NCI-H510A treated with DMSO at 0.1 percent for 48 hours (cell line): ENCODE measurements at regions not wholly inside any gene's neighbourhood (a gene's known extent, or its start where the extent isn't known, plus 50 kb on each side); places are given as distances from the start of the nearest gene placed in this dataset.
"Not testable (repeated sequence)": the region's sequence is repeated elsewhere in the genome, so short reads cannot be mapped to it uniquely, and the experiment has no call there.

Source experiments
- DNase-seq: peaks from one replicate; lab custom pipeline; 2025; lab: John Stamatoyannopoulos, UW

DNA sequence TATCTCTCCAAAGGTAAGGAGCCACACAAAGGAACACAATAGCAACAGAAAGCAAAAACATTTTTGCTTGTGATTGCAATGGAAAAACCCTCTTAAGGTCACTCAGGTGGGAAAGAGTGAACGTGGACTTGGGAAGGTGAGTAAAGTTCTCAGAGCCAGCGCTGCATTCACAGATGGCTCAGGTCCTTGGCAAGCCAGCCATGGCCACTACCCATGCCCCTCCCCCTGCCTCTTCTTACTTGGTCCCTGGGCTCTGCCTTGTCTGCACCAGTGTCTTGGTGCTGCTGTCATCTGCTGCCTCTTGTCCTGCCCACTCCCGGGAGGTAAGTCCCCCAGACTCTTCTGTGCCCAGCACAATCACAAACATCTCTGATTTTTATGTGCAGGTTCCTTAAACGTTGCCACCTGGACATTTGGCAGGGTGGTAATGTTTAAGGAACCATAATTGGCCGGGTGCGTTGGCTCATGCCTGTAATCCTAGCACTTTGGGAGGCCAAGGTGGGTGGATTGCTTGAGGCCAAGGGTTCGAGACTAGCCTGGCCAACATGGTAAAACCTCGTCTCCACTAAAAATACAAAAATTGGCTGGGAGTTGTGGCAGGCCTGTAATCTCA is 74.6 kb downstream of the FEM1C start:
- DNase-seq, result no peak

DNA sequence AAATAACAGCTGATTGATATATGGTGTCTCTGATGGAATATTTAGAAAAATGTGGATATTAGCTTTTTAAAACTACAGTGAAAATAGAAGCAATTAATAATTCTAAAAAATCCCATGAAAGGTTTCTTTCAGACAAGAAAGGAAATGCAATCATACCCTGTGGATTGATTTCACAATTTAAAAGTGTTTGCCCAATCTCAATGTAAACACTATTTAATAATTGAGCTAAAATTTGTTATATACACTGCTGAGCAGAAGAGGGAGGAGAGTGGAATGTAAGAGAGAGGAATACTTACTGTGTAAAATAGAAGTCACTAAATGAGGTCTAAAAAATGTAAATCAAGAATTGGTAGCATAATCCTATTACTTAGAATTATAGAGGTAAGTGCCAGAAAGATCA is 76.9 kb downstream of the FEM1C start:
- no peak for DNase-seq

DNA sequence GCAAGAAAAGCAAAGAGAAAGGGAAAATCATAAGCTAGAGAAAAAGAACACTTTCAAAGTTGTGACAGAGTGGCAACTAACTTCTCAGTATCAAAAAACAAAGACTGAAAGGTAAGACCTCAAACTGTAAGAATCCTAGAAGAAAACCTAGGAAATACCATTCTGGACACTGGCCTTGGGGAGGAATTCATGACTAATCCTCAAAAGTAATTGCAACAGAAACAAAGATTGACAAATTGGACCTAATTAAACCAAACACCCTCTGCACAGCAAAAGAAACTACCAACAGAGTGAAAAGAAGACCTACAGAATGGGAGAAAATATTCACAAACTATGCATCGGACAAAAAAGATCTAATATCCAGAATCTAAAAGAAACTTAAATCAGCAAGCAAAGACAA is 79.1 kb downstream of the FEM1C start:
- DNase-seq, result no peak

DNA sequence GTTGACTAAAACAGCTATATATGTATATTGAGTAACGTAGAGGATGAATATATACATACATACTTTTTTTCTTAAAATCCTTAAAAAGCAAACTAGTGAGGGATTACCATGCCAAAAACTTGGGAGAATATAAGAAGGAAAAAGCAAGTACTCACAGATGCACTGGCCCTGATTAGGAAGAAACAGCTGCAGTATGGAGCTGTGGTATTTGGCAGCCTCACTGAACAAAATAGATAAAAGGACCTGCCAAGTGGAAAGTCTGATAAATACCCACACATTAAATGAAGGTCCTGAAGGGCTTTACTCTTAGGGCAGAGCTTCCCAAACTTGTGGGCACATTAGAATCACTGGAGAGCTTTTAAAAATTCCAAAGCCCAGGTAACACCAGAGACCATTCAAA is 80.6 kb downstream of the FEM1C start:
- DNase-seq, result no peak

DNA sequence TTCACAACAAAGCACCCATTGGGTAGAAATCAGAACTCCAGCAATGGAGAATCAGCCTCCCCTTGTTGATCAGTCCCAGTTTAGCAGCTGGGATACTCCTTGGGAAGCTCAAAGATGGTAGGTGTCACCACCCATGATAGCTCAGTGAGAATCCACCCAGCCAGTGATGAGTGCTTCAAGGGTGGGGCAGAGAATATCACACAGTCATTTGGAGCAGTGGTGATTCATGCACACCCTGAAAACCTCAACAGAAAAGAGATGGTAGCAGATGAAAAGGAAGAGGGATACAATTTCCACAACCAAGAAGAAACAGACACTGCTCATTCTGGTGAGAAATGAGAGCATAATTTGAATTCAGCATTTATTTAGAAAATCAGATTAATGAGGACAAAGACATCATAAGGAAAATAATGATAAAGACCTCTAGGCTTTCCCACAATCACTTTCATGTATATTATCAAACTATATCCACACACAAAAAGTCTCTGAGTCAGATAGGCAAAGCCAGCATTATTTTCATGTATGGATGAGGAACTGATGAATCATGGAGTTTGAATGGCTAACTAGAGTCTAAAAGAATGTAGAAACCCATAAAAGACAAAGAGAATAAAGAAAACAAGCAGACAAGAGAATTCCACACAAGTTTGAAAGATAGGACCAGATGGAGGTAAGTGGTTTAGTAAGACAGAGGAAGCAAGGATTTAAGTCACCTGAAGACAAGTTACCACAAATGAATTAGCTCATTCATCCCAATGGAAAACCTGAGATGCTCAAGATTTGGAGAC is 82.9 kb downstream of the FEM1C start:
- DNase-seq, result no peak

DNA sequence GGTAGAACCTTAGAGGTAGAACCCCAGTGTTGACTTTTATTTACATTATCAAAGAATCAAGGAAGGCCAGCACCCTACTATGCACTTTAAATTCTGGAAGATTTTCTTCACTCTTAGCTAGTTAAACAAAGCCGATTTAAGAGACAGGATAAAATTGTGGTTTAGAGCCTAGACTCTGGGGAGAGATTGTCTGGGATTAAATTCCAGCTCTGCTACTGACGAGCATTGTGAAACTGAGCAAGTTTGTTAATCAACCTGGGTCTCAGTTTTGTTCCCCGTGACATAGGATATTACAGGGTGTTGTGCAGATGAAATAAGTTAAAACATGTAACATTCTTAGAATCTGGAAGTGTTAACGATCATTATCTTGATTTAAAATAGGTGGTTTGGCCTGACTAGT is 83.5 kb downstream of the FEM1C start:
- DNase-seq, result no peak

DNA sequence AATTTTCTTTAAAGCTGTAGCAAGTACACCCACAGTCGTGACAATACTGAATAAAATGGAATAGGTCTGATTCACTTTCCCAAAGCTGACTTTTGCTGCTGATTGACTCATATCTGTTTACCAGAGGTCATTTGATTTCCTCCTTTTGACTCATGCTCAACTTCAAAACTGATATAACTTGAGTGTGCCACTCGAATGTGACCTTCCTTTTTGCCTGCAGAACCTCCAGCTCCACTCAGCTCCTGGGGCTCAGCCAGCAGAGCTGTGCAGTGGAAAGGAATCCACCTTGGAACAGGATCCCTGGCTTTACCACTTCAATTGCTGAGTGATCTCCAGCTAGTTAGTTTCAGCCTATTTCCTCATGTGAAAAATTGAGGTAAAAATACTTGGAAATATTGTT is 84.1 kb downstream of the FEM1C start:
- DNase-seq, result no peak

DNA sequence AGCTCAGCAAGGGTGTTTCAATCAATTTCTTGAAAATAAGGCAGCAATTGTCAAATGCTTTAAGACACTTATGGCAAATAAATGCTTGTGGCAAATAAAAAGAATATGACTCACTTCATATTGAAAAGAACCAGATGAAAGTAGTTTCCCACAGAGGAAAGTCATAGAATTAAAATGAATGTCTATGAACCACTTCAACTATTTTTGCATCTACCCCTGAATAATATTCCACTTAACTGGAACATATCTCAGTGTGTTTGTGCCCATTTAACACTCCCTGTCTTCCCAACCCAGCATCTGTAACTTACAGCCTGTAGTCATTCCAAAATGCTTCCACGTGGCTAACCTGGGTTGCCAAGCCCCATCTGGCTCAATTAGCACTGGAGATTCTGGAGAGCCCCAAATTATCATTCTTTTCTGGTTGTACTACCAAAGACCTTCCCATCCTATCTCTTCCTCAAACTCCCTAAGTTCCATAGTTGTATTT is 84.7 kb downstream of the FEM1C start:
- no peak for DNase-seq

DNA sequence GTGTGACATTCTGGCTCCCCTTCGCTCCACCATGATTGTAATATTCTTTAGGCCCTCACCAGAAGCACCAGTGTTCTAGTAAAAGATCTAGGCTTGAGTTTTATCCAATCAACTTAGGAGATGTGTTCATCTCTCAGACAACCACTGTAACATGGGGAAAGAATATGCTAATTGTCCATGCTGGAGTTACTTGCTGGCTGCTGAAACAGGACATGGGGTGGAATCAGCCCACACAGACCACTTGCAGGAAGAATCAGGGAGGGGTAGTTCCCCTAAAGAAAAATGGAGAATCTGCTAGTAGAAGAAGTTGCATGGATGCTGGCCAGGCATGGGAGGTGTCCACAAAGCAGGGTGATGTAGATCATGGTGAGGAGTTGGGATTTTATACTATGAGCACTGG is 86.2 kb downstream of the FEM1C start:
- DNase-seq, result no peak

DNA sequence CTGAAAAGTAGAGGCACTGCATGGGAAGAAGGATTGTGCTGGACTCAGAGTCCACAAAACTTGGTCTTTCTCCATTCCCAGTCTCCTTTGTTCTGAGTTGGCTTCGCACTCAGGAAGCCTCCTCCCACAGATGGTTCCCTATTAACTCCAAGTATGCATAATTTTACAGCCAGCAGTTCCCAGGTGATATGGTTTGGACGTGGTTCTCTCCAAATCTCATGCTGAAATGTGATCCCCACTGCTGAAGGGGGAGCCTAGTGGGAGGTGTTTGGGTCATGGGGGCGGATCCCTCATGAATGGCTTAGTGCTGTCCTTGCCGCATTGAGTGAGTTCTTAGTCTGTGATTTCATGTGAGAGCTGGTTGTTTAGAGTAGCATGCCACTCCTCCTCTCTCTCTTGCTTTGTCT is 86.6 kb downstream of the FEM1C start:
- no peak for DNase-seq

DNA sequence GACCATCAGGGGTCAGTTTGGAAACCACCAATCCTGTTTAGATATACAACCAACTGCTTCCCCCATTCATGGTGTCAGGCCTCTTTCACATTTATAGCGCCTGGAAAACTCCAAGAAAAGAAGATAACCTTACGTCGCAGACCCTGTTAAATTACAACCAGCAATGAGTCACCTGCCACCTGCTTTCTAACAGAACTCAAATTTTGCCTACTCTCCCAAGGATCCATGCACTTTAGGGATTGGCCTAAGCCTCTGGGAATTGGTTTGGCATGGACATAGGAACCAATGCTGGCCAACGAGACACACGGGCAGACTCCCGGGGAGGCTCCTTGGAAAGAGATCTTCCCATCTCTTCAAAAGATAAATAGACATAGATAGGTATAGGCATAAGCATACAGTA is 87.0 kb downstream of the FEM1C start:
- DNase-seq, result no peak

DNA sequence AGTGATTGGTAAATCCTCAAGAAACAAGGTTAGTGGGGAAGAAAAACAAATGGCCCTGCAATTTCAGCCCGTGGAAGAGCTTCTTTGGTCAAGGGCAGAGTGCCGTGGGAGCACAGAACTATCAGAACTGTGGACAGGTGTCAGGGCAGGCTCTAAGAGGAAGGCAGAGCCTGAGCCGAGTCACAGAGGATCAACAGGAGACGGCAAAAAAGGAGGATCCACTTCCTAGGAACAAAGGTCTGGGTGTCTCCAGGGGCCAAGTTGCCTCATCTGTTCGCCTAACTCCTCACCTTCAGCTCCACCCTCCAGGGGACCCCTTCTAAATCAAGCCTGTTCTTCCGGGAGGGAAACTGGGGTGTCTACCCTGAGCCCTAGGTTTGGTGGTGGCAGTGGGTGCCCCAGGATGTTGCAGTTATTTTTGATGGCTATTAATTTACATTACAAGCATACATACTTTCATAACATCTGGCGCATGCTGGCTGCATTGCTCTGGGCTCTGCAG is 88.0 kb downstream of the FEM1C start:
- no peak for DNase-seq

DNA sequence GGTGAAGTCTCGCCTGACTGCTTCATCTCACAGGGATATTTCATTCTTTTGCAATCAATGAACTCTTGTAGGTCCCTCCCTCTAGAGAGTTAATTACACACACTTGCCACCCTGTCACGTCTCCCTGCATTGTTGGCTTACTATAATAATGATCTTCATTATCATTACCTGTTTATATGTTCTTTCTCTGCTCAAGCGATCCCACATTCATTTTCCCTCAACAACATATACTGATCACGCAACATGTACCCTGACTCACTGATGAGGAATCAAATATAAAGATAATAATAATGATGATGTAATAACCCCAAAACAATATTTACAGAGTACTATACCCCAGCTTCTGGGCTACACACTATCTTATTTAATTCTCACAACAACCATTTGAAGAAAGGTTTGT is 88.5 kb downstream of the FEM1C start:
- no peak for DNase-seq

DNA sequence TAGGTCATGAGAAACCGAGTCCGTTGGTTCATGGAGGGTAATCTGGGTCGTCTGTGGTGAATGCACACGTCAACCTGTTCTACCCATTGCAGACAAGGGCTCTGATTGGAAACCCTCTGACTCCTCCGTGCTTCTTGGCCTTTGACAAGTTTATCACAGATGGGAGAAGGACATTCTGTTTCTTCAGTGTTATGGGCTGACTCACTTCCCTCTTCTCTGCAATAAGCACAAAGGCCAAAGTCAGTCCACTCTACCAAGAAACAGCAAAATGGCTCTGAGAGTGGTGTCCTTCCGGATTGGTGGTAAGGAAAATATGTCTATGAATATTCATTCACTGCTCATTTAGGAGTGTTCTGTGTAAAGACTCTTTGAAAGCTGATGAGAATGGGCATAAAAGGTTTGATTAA is 89.3 kb downstream of the FEM1C start:
- no peak for DNase-seq

DNA sequence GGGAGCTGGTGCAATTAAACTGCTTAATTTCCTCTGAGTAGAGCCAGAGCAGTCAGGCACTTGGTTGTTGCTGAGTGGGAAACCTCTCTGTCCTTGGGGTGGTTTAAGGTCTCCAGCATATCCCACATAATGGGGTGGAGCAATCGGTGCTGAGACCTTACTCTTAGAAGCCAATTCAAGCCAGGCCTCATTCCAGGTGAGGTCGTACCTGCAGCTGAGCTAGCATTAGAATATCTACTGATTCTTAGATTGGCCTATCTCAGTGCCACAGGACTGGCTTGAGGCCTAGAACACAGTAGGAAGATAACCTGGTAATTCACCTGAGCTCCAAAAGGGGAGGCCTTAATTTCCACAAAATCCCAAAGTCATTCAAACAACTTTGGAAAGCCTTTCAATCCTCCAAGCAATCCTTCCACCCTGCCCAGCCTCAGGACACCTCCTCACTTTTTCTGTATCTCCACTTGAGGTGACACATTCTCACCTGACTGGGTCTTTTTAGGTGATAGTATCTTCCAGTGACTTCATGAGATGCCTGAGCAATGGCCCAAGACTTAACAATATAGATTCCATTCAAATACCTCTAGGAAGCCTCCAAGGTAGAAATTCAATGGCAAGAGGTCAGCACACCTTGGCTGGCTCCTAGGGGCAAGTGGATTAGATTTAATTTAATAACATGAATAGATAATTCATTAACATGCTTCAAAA is 91.0 kb downstream of the FEM1C start:
- DNase-seq, result no peak

DNA sequence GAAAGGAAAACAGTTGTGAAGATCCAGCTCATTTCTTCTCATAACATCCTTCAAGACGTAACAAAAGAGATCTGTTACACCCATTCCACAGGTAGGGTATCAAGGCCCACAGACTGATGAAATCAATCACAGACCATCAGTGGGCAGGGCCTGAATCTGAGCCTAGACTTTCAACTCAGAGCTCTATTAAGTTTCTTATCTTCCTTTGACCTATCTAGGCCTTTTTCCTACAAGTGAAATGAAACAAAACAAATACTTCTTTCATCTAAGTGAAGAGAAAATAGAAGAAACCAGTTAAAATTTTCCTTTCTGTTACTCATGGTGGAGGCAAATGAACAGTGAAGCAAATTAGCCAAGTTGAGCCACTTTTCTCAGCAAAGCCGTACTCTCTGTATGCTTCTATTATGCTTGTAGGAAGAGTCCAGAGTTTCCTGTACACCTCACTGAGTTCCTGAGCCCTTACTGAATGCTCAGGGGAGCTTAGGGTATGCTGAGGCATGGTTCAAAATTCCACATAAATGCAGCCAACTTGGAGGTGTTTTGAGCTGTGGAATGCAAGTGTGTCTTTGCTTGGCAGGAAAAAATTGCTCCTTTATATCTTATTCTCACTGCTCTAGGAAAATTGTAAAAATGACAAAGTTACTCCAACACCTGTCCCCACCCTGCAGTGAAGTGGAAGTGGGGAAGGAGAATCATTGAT is 91.9 kb downstream of the FEM1C start:
- no peak for DNase-seq

DNA sequence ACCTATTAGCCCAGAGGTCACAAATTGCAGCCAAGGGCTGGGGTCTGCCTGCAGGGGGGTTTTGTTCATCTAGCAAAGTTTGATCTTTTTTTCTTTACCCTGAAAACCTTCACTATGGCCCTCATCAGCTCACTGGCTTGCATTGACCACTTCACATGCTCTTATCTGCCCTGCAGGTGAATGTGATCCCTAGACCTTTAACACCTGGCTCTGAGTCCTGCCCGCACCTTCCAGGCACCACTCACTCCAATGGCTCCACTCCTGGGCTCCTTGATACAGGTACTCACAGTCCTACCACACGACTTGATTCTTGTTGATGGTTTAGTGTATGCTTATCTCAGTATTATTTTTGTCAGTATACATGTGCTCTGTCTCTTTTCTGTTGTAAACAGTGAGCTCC is 92.5 kb downstream of the FEM1C start:
- no peak for DNase-seq

DNA sequence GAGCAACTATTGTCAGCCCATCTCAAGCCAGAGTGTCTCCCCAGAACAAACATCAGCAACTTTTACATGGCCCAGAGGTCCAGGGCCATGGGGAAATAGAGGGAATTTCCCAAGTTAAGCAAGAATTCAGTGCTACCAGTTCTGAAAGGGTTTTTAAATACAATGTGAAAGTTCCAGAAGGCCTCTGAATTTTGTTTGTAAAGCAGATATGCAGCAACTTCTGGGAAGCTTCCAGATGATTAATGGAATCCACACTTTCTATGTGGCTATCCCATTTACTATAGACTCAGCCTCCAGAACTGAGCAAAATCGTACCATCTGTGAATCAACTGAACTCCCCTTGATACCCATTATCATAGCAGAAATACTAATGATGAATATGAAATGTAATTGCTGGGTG is 93.8 kb downstream of the FEM1C start:
- DNase-seq, result no peak

DNA sequence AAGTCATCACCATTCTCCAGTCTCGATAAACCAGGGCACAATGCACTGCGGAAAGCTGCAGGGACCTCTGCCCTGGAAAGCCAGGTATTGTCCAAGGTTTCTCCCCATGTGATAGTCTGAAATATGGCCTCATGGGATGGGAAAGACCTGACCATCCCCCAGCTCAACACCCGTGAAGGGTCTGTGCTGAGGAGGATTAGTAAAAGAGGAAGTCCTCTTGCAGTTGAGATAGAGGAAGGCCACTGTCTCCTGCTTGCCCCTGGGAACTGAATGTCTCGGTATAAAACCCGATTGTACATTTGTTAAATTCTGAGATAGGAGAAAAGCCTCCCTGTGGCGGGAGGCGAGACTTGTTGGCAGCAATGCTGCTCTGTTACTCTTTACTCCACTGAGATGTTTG is 95.9 kb downstream of the FEM1C start:
- not testable (repeated sequence) for DNase-seq

DNA sequence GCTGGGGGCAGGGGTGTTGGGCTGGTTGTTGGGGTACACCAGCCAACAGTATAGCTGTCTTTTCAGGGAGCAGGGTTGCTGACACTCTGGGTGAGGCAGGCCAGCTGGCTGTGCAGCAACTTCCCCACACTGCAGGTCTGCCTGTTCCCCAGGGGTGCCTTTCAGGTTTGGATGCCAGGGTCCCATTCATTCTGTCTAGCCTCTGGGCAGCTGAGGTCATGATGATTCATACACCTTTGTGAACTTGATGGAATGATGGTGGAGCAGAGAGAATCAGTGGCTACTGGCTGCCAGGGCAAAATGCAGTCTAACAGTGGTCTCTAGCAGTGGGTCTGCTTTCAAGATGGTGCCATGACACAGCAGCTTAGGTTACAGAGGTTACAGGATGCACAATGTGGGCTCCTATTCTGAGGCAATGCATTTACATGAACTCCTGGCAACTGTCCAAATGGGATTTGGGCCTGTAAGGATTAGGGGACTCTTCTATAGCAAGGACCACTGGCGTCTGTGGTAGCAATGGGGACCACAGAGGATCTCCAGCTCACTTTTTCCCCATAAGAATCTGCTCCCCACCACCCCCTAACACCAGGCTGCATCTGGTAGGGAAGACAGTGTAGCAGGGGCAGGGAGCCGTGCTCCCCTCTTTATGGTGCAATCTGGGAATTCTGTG is 103.7 kb downstream of the FEM1C start:
- no peak for DNase-seq

DNA sequence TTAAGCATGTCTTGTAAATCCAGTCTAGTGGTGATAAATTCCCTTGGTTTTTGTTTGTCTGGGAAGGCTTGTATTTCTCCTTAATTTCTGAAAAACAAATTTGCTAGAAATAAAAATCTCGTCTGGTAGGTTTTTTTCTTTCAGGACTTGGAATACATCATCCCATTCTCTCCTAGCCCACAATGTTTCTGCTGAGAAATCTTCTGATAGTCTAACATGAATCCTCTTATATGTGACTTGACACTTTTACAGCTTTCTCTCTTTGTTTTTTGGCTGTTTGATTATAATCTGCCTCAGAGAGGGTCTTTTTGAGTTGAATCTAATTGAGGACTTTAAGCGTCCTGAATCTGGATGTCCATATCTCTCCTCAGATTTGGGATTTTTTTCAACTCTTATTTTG is 104.9 kb downstream of the FEM1C start:
- no peak for DNase-seq

DNA sequence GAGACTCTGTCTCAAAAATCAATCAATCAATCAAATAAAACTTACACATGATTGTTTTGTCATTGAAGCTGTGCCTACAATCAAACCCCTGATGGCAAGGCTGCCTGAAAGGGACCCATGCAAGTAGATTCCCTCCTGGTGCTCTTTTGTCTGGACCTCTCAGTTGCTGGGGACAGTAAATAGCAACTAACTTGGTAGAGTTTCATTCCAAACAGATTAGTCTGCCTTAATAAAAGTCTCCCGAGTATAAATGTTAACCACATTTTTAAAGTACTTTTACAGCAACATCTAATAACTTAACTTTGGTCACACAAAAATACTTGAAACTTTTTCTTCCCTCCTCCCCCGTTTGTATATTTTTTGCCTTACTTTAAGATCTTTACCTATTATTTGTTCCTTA is 105.5 kb downstream of the FEM1C start:
- no peak for DNase-seq
